ENCODE measurements at regions not wholly inside any gene's neighbourhood (a gene's known extent, or its start where the extent isn't known, plus 50 kb on each side); places are given as distances from the start of the nearest gene placed in this dataset.

DNA sequence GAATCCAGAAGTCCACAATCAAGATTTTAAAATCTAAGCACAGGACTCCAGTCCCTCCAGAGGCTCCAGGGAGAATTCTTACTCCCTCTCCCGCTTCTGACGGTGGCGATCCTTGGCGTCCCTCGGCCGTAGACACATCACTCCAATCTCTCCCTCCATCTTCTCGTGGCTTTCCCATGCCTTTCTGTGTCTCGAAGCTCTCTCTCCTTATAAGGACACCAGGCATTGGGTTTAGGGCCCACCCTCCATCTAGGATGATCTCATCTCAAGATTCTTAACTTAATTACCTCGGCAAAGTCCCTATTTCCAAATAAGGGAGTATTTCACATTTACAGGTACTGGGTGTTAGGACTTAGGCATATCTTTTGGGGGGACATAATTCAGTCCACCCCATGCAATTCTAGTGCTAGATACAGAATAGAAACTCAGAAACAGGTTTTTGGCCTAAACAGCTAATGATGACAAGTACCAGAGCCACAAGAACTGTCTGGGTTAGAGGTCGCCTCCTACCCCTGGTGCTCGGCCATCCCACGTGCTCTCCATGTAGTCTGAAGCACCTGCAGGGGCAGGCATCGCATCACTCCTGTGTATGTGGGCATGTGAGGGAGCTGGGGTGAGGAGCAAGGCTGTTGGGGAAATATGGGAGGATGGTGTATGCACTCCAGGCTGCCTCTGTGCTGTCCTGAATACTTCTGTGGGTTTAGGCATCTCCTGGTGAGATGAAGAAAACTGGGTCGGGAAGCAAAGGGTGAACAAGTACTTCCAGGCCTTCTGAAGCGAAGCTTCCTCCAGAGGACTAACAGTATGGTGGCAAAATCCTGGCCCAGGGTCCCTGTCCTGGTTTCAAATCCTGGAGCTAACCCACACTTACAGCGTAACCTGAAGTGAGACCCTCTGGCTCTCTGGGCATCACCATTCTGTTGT, 298.3 kb upstream of the ZMIZ1 start:
- no peak for DNase-seq

DNA sequence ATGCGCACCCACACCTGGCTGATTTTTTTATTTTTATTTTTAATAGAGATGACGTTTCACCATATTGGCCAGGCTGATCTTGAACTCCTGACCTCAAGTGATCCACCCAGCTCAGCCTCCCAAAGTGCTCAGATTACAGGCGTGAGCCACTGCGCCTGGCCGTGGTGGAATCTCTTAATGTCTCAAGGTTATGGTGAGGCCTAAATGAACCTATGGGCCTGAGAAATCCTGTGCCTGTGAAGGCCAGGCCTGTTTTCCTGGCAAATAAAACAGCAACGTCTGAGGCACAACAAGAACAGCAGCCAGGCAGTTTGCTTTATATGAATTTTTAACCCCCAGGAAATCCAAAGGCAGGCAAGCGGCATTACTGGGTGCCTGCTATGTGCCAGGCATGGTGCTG, 297.5 kb upstream of the ZMIZ1 start:
- no peak for DNase-seq

DNA sequence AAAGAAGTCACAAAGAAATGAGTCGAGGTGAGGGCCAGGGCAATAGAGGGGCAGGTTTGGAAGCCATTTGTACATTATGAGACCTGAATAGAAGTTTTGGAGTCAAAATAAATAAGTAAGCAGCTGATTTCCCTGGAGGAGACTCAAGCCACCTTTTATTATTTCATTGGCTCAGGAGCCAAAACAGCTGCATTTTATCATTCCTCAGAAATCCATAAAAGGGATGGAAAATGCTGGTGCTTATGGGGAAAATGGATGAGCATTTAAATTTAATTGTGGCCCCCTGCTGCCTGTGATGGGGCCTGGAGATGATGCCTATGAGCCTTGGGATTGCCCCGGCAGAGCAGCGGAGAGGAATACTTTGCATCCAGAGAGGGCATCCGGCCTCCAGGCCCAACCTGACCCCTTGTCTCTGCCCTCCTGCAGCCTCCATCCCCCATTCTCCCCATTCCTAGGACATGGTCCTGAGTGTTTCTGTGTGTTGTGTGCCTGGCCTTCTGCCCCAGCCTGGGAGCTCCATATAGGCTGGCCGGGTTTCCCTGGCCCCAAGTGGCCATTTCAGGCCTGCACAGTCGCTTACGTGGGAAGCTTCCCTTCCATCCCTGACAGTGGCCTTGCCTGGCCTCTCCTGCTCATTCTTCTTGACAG, 296.8 kb upstream of the ZMIZ1 start:
- DNase-seq, result no peak

DNA sequence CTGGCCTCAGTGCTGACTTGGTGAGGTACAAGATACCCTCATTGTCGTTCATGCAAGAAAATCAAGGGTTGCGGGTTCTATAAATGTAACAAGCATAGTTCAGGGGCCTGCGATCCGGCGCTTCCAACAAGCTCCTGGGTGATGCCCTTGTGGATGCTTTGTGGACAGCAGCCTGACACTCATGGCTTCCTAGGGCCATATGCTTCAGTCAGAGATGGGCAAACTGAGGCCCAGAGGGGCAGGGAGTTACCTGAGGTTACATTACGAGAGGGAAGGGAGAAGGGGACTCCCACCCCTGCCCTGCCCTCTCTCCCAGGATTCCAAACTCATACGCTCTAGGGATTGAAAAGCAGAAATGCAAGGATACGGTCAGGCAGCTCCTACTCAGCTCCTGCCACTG, 296.3 kb upstream of the ZMIZ1 start:
- no peak for DNase-seq

DNA sequence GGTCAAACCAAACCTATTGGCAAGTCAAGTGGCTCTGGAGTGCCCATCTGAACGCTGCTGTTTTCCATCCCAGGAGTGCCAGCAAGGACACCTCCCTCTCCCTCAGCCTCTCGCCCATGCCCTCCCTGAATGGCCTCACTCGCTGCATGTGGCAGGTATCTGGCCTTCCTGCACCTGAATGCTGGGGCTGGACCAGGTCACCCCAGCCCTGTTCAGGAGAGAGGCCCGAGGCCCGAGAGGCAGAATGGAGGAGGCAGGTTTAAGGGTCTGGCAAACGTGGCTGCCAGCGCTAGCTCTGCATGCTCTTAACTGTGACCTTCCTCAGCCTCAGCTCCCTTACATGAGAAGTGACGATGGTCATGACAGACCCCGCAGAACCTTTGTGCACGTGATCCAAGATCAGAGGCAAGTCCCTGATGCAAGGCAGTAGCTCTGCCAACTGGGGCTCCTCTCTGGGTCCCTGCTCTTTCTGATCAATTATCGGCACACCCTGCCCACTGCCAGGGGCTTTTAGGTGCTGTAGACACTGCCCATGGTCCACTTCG, 295.7 kb upstream of the ZMIZ1 start:
- no peak for DNase-seq

DNA sequence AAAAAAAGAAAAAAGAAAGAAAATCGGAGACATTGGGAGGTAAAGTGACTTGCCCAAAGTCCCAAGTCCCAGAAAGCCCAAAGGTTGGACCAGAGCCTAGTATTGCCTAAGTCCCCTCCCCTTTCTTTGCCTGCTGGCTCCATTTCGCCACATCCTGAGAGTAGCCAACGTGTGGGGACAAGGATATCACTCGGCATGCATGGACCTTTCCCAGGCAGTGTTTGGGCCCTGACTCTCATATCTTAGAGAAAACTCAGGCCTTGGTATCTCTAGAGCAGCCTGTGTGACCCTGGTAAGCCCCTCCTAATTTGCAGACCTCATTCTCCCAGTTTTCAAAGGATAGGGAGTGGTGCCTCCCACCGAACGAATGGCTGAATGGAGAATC, 294.2 kb upstream of the ZMIZ1 start:
- no peak for DNase-seq

DNA sequence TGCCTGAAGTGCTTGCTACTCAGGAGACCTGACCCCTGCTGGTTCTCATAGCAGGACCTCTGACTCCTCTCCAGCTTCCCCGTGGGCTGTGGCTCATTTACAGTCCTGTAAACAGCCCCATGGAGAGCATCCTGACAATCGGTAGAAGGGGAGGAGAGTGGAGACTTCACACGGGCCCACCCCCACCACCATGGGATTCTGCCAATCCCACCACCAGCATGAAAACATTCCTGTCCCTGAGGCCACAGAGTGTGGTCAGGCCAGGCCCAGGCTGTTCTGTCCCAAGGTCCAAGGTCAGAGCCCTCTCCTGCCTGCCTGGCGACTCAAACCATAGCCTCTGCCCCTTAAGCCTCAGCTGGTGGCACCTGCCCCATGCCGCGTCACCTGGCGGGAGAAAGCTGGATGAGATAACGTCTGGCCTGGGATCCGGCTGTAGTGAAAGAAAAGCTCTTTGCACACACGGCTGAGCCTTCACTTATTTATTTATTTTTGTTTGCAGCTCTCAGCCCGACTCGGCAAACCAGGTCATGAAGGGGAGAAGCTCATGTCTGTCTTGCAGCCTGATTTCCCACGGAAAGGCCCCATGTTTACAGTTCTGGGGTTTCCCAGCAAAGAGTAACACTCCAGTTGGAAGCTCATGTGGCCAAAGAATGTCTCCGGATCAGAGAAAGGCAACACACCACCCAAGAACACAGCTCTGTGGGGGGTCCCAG, 293.6 kb upstream of the ZMIZ1 start:
- DNase-seq, result no peak

DNA sequence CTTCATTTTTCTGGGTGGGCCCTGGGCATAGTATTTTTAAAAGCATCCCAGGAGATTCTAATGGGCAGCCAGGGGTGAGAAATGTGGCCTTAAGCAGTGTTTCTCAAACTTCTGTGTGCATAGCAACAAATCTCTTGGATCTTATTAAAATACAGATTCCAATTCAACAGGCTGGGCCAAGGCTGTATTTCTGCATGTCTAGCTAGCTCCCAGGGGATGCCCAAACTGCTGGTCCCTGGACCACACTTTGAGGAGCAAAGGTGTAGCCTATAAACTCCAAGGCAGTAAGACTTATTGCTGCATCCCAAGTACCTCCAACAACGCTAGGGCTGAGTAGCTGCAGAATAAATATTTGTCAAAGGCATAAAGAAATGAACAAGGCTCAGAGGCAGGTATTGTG, 292.9 kb upstream of the ZMIZ1 start:
- DNase-seq, result no peak

DNA sequence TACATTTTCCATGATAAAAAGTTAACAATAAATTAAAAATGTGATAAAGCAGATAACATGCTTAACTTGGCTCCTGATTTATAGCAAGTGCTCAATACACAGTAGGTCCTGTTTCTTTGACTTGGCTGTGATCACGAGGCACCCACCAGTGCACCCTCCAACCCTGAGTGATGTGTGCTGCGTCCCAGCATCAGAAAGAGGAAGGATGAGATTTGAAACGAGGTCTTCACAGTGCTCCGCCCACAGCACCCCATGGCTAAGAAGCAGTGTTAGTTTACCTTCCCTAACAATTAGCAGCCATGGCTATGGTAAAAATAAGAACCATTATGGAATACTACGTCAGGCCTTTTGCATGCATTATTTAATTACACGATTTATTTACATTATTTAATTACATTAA, 292.0 kb upstream of the ZMIZ1 start:
- DNase-seq, result no peak

DNA sequence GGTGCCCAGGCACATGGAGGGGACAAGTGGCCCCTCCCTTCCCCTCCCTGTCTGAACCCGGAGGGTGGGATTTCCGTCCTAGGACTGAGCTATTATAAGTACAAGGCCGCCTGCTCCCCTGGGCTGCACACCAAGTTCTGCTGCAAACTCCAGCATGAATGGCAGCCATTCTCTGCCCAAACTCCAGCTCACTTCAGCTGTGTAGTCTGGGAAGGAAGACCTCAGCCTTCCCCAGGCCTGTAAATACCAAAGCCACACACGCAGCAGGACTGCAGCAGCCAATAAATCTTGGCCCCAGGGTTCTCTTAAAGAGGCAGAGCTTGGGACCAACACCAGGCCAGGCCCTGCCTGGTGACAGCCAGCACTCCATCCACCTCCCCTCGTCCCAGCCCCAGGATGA, 291.3 kb upstream of the ZMIZ1 start:
- no peak for DNase-seq

DNA sequence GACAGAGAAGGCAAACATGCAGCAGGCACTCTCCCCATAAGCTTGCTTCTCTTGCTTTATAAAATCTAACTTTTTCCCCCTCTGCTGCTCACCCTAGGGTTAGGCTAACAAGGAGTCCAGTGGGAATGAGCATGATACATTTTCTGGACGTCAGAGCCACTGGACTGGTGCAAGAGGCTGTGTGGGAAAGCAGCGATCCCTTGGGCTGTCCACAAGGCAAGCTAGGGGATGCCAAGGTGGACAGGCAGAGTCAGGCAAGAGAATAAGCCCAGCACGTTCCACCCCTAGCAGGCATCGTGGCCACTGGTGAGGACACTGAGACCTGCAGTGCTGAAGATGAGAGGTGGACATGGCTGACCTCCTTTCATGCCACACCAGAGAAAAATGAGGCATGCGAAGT, 290.9 kb upstream of the ZMIZ1 start:
- DNase-seq, result no peak

DNA sequence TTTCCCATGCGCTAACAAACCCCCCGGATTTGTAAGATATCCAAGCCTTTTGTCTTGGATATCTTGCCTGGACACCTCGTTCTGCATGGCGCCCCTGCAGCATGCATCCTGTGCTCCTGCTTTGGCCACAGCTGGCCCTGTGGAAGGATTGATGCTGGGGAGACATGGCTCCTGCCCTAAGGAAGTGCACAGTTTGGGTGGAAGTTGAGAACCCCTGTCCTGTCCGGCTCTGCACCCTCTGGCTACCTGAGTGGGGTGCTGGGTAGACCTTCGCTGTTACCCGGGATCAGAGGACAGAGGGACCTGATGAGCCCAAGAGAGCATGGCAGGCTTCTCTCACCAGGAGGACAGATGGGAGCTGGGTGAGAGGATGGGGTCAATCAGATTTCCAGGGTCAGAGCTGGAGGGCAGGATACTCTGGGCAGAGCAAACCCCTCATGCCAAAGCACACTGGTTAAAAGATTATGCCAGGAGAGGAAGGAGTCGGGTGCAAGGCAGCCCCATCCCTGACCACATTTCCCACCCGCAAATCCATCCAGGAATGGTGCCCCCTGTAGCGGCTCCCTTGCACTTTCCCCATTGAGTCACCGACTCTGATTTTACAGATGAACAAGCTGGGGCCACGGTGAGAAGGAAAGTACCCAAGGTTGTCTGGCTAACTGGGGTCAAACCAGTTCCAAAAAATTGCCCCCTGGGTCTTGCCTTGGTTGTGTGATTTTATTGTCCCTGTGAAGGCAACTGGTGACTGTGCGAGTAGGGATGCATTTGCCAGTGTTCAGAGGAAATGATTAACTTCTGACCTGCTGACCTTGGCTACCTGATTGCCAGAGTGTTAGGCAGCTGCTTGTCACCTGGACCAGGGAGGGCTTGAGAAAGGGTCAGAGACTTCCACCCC, 290.1 kb upstream of the ZMIZ1 start:
- DNase-seq, result no peak

DNA sequence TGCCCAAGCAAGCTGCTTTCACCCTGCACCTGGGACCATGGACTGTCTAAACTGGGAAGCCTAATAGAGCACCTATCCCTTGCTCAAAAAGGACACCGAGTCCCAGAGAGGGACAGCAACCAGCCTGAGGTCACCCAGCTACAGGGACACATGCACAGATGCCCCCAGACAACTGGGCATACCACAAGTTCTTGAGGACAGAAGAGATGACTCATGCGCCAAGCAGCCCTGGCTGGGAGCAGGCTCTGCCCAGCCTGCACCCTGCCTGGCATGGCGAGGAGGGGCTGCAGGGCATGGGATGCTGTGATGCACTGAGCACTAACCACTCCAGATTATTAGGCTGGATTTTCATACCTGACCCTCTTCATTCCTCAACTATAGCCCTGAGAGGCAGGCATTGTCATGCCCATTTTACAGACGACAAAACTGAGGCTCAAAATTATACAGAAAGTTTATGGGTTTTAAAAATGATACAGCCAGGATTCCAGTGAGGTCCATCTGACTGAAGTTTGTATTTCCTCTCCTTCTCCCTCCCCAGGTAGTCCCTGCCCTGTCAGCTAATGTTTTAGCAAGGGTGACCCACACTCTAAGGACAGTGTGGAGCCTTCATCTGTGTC, 289.3 kb upstream of the ZMIZ1 start:
- no peak for DNase-seq

DNA sequence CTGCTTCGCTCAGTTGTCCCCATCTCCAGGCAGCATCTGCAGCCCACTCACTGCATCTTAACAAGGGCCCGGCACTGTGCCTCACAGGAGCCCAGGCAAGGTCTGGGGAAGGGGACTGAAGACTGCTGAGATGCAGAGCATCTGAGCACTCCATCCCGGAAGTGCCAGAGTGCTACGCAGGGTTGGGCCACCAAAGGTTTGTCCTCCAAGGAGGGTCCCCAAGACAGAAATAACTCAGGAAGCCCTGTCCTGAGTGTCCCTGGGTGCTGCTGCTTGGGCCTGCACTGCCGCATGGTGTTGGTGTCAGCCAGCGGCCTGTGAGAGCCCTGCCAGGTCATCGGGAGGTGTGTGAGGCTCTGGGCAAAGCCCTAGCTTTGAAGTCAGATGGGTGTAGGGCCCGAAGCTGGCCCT, 288.2 kb upstream of the ZMIZ1 start:
- DNase-seq, result no peak

DNA sequence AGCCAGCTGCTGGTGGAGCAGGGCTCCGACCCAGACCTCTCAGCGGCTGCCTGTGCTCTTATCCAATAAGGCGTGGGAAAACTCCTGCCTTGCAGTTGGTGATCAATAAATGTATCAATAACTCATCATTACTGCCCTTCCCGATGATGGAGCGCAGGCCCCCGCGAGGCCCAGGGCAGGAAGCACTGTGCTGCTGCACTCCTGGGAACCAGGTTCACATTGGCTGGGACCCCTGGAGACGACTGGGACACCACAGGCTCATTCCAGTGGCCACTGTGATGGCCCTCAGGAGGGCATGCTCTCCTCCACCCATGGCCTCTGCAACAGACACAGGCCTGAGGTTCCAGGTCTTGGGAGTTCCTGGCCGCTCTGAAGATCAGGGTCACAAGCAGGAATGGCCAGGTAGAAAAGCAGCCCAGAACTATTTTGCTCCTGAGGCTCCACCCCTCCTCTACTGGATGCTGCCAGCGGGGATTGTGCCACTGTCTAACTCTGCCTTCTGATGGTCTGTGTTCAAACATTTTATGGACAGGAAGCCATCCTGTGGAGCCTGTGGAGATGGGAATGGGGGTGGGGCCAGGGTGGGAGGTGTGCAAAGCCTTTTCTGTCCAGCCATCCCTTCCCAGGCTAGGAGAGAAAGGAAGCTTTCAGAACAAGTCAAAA, 287.4 kb upstream of the ZMIZ1 start:
- no peak for DNase-seq

DNA sequence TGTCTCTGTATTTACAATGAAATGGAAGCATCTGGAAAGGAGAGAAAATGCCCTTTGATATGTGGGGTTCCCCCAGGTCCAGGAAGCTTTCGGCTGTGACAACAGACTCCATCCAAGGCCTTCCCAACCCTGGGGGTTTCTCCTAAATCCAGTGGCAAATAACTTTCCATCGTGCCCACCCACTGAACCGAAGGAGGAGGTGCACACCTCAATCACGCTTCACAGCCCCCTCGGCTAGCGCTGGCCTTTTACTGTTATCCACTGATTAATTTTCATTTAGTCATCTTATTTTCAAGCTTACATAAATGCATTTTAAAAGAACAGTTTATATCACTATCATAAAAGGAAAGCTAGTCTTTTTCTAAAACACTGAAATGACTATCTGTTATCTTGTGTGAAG, 286.8 kb upstream of the ZMIZ1 start:
- no peak for DNase-seq

DNA sequence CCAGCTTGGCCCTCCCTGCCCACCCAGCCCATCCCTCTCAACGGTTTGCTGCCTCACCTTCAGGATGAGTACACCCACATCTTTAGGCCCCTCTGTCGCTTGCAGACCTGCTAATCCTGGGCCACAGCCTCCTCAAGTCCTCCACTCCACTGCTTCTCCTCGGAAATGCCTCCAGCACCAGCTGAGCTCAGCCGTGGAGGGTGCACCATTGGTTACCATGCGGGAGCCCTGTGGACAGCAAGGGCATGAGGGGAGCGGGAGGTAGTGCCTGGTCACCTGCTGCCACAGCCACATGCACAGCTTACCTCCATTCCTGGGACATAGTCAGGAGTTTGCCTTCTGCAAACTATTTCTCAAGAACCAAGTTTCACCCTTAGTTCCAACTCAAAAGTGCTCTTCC, 286.3 kb upstream of the ZMIZ1 start:
- no peak for DNase-seq

DNA sequence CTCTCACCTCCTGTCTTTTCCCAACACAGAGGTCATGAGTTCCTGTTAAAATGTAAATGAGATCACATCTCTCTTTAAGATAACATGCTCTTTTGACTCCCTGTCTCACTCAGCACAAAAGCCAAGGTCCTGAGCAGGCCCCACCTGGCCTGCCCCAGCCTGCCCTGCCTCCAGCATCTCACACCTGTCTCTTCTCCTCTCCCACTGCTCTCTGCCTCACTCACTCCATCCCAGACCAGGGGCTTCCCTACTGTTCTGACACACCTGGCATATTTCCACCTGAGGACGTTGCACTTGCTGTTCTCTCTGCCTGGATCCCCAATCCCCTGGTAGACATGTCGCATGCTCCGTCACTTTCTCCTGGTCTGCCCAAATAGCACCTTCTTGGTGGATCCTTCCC, 285.0 kb upstream of the ZMIZ1 start:
- DNase-seq, result no peak

DNA sequence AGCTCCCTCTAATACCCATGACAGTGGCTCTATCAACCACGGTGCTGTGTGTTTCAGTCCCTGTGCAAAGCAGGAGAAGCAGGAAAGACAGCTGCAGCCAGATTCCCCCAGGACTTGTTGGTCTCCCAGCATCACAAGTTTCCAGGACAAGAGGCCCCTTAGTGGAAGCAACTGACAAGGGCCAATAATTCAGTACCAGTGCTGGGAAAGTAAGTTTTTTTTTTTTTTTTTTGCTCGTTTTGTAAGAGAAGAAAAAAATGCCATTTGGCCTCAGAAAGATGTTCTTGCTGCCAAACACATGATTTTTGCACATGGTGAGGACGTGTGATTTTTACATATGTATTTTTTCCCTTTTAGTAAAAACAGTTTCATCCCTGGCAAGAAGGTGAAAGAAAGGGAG, 284.2 kb upstream of the ZMIZ1 start:
- DNase-seq, result no peak

DNA sequence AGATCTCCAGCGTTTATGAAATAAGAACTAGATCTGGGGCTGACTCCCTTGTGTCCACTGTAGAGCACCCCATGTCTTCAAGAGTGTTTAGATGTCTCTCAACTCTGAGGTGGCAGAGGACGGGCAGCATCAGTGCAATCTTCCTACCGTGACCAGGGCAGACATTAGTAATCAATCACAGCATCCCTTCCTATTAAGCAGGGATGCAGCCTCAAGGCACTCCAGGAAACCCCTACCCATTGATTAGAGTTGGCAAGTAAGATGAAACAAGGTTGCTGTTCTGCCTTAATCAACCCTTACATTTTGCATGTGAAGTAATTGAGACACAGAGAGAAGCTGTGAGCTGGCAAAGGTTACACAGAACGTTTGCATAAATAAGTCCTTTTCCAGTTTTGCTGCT, 283.7 kb upstream of the ZMIZ1 start:
- DNase-seq, result no peak

DNA sequence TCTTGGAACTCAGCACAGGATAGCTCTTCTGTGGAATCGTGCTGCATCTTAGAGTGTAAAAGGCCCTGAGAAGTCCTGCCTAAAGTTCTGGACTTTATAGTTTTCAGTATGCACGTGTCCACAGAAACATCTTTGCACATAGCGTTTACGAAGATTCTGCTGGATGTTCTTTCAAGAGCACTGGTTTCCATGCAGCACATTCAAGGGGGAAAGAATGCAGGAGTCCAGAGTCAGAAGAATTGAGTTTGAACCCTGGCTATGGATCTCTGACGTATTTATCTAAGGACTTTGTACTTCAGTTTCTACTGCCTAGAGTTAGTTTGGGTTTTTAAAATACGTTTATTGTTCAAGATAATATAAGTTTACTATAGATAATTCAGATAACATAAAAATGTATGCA, 282.8 kb upstream of the ZMIZ1 start:
- DNase-seq, result no peak

DNA sequence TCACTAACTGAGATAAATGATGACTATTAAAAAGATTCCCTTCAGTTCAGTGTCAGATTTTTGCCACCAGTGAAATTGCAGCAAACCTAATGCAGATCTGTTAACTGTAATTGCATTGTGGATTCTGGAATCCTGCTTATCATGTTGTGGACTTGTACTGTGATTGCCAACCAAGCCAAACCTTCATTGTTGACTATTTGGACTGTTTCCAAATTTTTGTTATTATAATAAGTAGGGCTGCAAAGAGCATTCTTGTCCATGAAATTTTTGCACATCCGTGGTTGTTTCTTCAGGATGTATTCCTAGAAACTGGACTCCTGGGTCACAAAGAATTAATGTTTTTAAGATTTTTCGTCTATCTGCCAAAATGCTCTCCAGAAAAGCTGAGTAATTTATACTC, 281.6 kb upstream of the ZMIZ1 start:
- no peak for DNase-seq

All from activated naive CD4-positive, alpha-beta T cell treated with anti-CD3 and anti-CD28 coated beads, Interleukin-2, amount 50 U/mL, for 16 hours (primary cell).